GM13976 (cell line): ENCODE measurements at regions not wholly inside any gene's neighbourhood (a gene's known extent, or its start where the extent isn't known, plus 50 kb on each side); places are given as distances from the start of the nearest gene placed in this dataset.
"Not testable (repeated sequence)": the region's sequence is repeated elsewhere in the genome, so short reads cannot be mapped to it uniquely, and the experiment has no call there.

ENCODE experiments used
- DNase-seq: peaks from one replicate; pipeline ENCODE4 v3.0.0; 2012; ENCODE audit warnings: low spot score
- CTCF ChIP-seq: IDR thresholded peaks from 2 replicates; pipeline ENCODE4 v1.5.1; 2012; ENCODE audit warnings: borderline replicate concordance, mild to moderate bottlenecking; ENCODE audit not compliant: insufficient read depth; ENCODE audit errors: extremely low read depth, missing control alignments, control extremely low read depth
- in situ Hi-C: fragments of 300-500 bp; cut with MboI; formaldehyde crosslinking; loops from one replicate; pipeline ENCODE4 v1.12.0; 2022; ENCODE audit warnings: low sequenced_read_pairs, mixed read lengths, inconsistent platforms; ENCODE audit not compliant: unreplicated experiment

GRCh38 chr6:86706449-86706848 is 230.9 kb upstream of the HTR1E start:
- no peak for TF ChIP-seq CTCF
- in situ Hi-C loops, result no loop called here
- no peak for DNase-seq

- in situ Hi-C loops, DNase-seq: not testable (repeated sequence)
These were observed 236.1 kb upstream of the HTR1E start for GRCh38 chr6:86701228-86701627.

GRCh38 chr6:86686496-86686895 is 250.8 kb upstream of the HTR1E start:
- in situ Hi-C loops, result no loop called here
- no peak for TF ChIP-seq CTCF

GRCh38 chr6:86685230-86685797 is 252.0 kb upstream of the HTR1E start:
- no peak for TF ChIP-seq CTCF
- no peak for DNase-seq
- in situ Hi-C loops, result no loop called here

More at GRCh38 chr6:86686496-86686895, 250.8 kb upstream of the HTR1E start:
- no peak for DNase-seq

- no peak for DNase-seq
- in situ Hi-C loops, result no loop called here
- TF ChIP-seq CTCF, result no peak
These were observed 254.0 kb upstream of the HTR1E start for GRCh38 chr6:86683132-86683908.

- in situ Hi-C loops, result no loop called here
- no peak for TF ChIP-seq CTCF
- no peak for DNase-seq
These were observed 255.0 kb upstream of the HTR1E start for GRCh38 chr6:86682297-86682696.

GRCh38 chr6:86681140-86681539 is 256.2 kb upstream of the HTR1E start:
- in situ Hi-C loops, DNase-seq: not testable (repeated sequence)

- in situ Hi-C loops, DNase-seq: not testable (repeated sequence)
These were observed 265.2 kb upstream of the HTR1E start for GRCh38 chr6:86672125-86672524.
